Heart right ventricle (tissue), 16 donors: ENCODE measurements at regions not wholly inside any gene's neighbourhood (a gene's known extent, or its start where the extent isn't known, plus 50 kb on each side); places are given as distances from the start of the nearest gene placed in this dataset.

Experiments used
- ATAC-seq, 8 donors: fragments of 200-7000 bp; cut with Tn5 transposase; one replicate each; pipeline ENCODE4 v1.9.1; 2020; ENCODE audit warnings: mild to moderate bottlenecking in 8 of 8, moderate library complexity in 8 of 8, moderate number of reproducible peaks in 1 of 8
- DNase-seq, 2 donors: peaks; one replicate each; pipeline ENCODE4 v3.0.0-alpha.2; 2020
- H3K27ac ChIP-seq, 10 donors: fragments of 200-600 bp; sonication (generic) in 2 of 10; one replicate each; pipeline versions ENCODE4 v1.5.0 to v1.8.0; 2020 to 2022; ENCODE audit warnings: mild to moderate bottlenecking in 3 of 10
- H3K27me3 ChIP-seq, 7 donors: fragments of 200-600 bp; one replicate each; pipeline ENCODE4 v1.8.0; 2021 to 2022; ENCODE audit warnings: mild to moderate bottlenecking in 2 of 7
- H3K36me3 ChIP-seq, 9 donors: fragments of 200-600 bp; sonication (generic) in 1 of 9; one replicate each; pipeline versions ENCODE4 v1.5.0 to v1.8.0; 2020 to 2022; ENCODE audit warnings: mild to moderate bottlenecking in 2 of 9
- H3K4me1 ChIP-seq, 9 donors: fragments of 200-600 bp; sonication (generic) in 1 of 9; one replicate each; pipeline versions ENCODE4 v1.5.0 to v1.8.0; 2020 to 2022; ENCODE audit warnings: mild to moderate bottlenecking in 4 of 9
- H3K4me3 ChIP-seq, 10 donors: fragments of 200-600 bp; sonication (generic) in 2 of 10; one replicate each; pipeline versions ENCODE4 v1.5.0 to v1.8.0; 2020 to 2022; ENCODE audit warnings: mild to moderate bottlenecking in 7 of 10, moderate library complexity in 2 of 10
- H3K9me3 ChIP-seq, 11 donors: fragments of 200-600 bp in 10 of 11; sonication (generic) in 2 of 11; one replicate each; pipeline versions ENCODE4 v1.5.0 to v1.8.0; 2013 to 2022; ENCODE audit warnings: mild to moderate bottlenecking in 2 of 11, control low read depth in 1 of 11, moderate library complexity in 1 of 11
- CTCF ChIP-seq, 9 donors: fragments of 200-600 bp; sonication (generic) in 2 of 9; IDR thresholded peaks; one replicate each; pipeline versions ENCODE4 v1.5.0 to v1.8.0; 2021 to 2022; ENCODE audit warnings: antibody characterized with exemption in 9 of 9, mild to moderate bottlenecking in 5 of 9, moderate library complexity in 1 of 9
- WGBS, 2 donors: extraction: QIAGEN DNeasy Blood & Tissue Kit; methylation state at CpG; one replicate each; pipeline ENCODE4 v1.1.7; 2013; ENCODE audit warnings: inconsistent platforms in 1 of 2; 5-methylcytosine and 5-hydroxymethylcytosine counted together
- intact Hi-C, 10 donors: fragments of 100-400 bp; cut with DNase I; formaldehyde crosslinking; loops; one replicate each; pipeline versions ENCODE4 v1.11.1 to v1.14.2; 2022
- donor health status: Arrhythmogenic right ventricular cardiomyopathy.
- donor health status: ischemic (EF 13 %, LVEDD 7.1; RV severe dilation, severe dysfunction).
- donor health status: healthy with polysubstance abuse.
- donor health status: DM: no; HTN: yes; CAD: no.
- donor health status: DM: no; HTN: no; CAD: no.
- donor health status: ischemic (EF 25% LVEDD 6.9; RV normal size, moderate dysfunction).
- donor health status: ischemic (EF 25% LVEDD 5.7; RV mildly dilated, moderate dysfunction).
- donor health status: healthy.
- donor health status: DM: yes; HTN: yes; CAD: no.
- donor health status: Ischemic cardiomyopathy.
- donor health status: ischemic (EF 35%, LVEDD 5.7; RV mildly dilated, moderate dysfunction).
- donor health status: nonischemic (EF 11% LVEDD 7.7; RV severe dilation, severe dysfunction).
- donor health status: DM: yes; HTN: yes; CAD: no.
- donor health status: PGD.
- donor health status: ischemic (EF 29% LVEDD 5.4; RV normal size, mild dysfunction).
- donor health status: nonischemic (EF 23%, LVEDD 6.1; RV moderate dilation, normal function).

GRCh38 chr4:14323191-14323590 is 679.1 kb upstream of the CPEB2 start:
- no peak for TF ChIP-seq CTCF (IDR thresholded peaks at IDR 0.05)
- H3K27ac ChIP-seq: no peak overlapping the region
- no peak for ATAC-seq
- no peaks in the 10 kb centered on the region for H3K36me3 ChIP-seq
- 89 to 93% methylated on average over 2 of the region's 2 CpGs for WGBS, 2 donors
- no peaks in the 10 kb centered on the region for H3K27me3 ChIP-seq
- intact Hi-C loops: no loop called here
- H3K4me1 ChIP-seq: no peaks in the 10 kb centered on the region
- H3K9me3 ChIP-seq: peaks cover 0 to 21% (median 3%) of the 10 kb centered on the region in 11 donors
- no peak overlapping the region for H3K4me3 ChIP-seq
- no peak for DNase-seq

GRCh38 chr4:14329228-14329627 is 673.1 kb upstream of the CPEB2 start:
- no peak for TF ChIP-seq CTCF (IDR thresholded peaks at IDR 0.05)
- H3K4me1 ChIP-seq: no peaks in the 10 kb centered on the region
- intact Hi-C loops: no loop called here
- no peak overlapping the region for H3K27ac ChIP-seq
- H3K27me3 ChIP-seq: no peaks in the 10 kb centered on the region
- H3K4me3 ChIP-seq: no peak overlapping the region
- DNase-seq (no peak), ATAC-seq (no peak)
- WGBS, 2 donors: 81 to 87% methylated on average over 1 of the region's 1 CpG
- peaks cover 0 to 21% (median 3%) of the 10 kb centered on the region in 11 donors for H3K9me3 ChIP-seq
- H3K36me3 ChIP-seq: no peaks in the 10 kb centered on the region

GRCh38 chr4:14333616-14334015 is 668.7 kb upstream of the CPEB2 start:
- Histone ChIP-seq H3K27ac (no peak overlapping the region), H3K36me3 (no peaks in the 10 kb centered on the region), H3K27me3 (no peaks in the 10 kb centered on the region), H3K9me3 (peaks cover 0 to 6% (median 0%) of the 10 kb centered on the region in 11 donors), H3K4me1 (no peaks in the 10 kb centered on the region), H3K4me3 (no peak overlapping the region)
- intact Hi-C loops: no loop called here
- 88 to 93% methylated on average over 2 of the region's 2 CpGs for WGBS, 2 donors
- no peak for TF ChIP-seq CTCF (IDR thresholded peaks at IDR 0.05)
- DNase-seq (no peak), ATAC-seq (no peak)

- no peak for ATAC-seq
- Histone ChIP-seq H3K27me3 (no peaks in the 10 kb centered on the region), H3K4me1 (no peaks in the 10 kb centered on the region), H3K27ac (no peak overlapping the region), H3K4me3 (no peak overlapping the region), H3K9me3 (peaks cover 0 to 6% (median 0%) of the 10 kb centered on the region in 11 donors), H3K36me3 (no peaks in the 10 kb centered on the region)
- intact Hi-C loops: no loop called here
- no peak for TF ChIP-seq CTCF (IDR thresholded peaks at IDR 0.05)
- no peak for DNase-seq
Observed at GRCh38 chr4:14334166-14334565, 668.1 kb upstream of the CPEB2 start.

GRCh38 chr4:14335872-14336271 is 666.4 kb upstream of the CPEB2 start:
- no peak overlapping the region for H3K27ac ChIP-seq
- ATAC-seq (peak in 4 of 8 donors; percentile 22 to 86 (median 74)), DNase-seq (no peak)
- H3K9me3 ChIP-seq: peaks cover 0 to 6% (median 0%) of the 10 kb centered on the region in 11 donors
- TF ChIP-seq CTCF (IDR thresholded peaks at IDR 0.05): no peak
- 45 to 58% methylated on average over 3 of the region's 3 CpGs for WGBS, 2 donors
- no peaks in the 10 kb centered on the region for H3K36me3 ChIP-seq
- intact Hi-C loops: no loop called here
- no peaks in the 10 kb centered on the region for H3K27me3 ChIP-seq
- H3K4me1 ChIP-seq: no peaks in the 10 kb centered on the region
- H3K4me3 ChIP-seq: no peak overlapping the region
